GM12864 (cell line): ENCODE measurements at regions not wholly inside any gene's neighbourhood (a gene's known extent, or its start where the extent isn't known, plus 50 kb on each side); places are given as distances from the start of the nearest gene placed in this dataset.

Experiments
- DNase-seq: peaks from one replicate; pipeline ENCODE4 v3.0.0-alpha.2; 2011; ENCODE audit warnings: low read depth
- H3K4me3 ChIP-seq: 2 replicates; pipeline ENCODE4 v1.5.1; 2011; ENCODE audit warnings: mild to moderate bottlenecking, low read depth, low read length, control low read depth
- CTCF ChIP-seq: IDR thresholded peaks from 2 replicates; pipeline ENCODE4 v1.5.1; 2011; ENCODE audit warnings: low read depth, mild to moderate bottlenecking, moderate library complexity, low read length, control low read depth, inconsistent platforms; ENCODE audit errors: missing control alignments

GRCh38 chr10:14454206-14454605 is 123.5 kb upstream of the FRMD4A start:
- no peak overlapping the region for H3K4me3 ChIP-seq
- TF ChIP-seq CTCF = no peak
- DNase-seq = no peak

DNA sequence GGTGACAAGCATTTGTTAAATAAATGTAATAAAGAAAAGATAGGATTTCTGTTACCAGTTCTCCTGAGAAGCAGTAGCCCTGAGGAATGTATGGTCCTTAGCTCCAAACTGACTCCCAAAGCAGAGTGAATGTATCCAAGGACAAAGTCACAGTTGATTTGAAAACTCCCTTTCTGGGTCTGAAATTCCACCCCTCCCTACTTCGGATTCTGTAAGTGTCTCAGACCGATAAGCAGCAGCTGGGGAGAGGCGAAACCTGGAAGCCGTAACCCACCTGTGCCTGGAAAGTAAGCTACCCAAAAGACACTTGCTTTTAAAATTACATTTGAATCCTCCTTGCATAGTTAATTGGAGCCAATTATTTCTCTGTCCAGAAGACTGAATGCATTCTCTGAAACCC is 122.9 kb upstream of the FRMD4A start:
- H3K4me3 ChIP-seq = no peak overlapping the region
- no peak for TF ChIP-seq CTCF
- no peak for DNase-seq

GRCh38 chr10:14451341-14451740 is 120.6 kb upstream of the FRMD4A start:
- TF ChIP-seq CTCF = no peak
- no peak for DNase-seq
- H3K4me3 ChIP-seq = no peak overlapping the region

DNA sequence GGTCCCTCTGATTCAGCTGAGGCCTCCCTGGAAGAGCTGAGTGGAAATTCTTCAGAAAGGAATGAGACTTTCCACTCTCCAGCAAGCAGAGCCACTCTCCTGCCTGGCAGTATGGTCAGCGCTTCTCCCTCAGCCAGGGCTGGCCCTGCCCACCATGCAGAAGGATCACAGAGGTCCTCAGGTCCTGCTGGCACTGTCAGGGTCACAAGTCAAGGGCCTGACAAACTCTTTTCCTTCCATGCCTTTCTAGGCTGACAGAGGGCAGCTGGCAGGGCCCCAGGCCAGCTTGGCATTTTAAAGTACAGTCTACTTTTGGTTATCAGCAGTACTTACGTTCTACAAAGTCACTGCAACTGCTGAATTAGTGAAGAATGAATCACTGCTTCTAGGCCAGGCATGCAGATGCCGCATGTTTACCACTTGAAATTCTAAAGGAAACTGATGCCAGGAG is 119.3 kb upstream of the FRMD4A start:
- DNase-seq = no peak
- no peak overlapping the region for H3K4me3 ChIP-seq
- TF ChIP-seq CTCF = no peak

DNA sequence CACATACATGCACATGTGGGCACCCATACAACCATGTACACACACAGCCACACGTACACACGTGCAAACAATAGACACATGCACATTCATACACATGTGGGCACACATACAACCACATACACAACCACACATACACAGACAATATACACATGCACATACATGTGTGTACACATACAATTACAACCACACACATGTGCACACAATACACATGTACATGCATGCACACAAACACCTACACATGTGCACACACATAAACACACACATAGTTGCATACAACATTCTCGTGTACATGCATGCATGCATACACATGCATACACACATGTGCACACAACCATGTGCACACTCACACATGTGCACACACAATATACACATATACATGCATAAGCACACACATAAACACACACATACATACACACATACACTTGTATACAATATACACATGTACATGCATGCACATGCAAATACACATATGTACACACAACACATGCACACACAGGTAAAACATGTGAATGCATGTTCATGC is 118.6 kb upstream of the FRMD4A start:
- TF ChIP-seq CTCF = no peak
- no peak overlapping the region for H3K4me3 ChIP-seq
- DNase-seq = no peak

DNA sequence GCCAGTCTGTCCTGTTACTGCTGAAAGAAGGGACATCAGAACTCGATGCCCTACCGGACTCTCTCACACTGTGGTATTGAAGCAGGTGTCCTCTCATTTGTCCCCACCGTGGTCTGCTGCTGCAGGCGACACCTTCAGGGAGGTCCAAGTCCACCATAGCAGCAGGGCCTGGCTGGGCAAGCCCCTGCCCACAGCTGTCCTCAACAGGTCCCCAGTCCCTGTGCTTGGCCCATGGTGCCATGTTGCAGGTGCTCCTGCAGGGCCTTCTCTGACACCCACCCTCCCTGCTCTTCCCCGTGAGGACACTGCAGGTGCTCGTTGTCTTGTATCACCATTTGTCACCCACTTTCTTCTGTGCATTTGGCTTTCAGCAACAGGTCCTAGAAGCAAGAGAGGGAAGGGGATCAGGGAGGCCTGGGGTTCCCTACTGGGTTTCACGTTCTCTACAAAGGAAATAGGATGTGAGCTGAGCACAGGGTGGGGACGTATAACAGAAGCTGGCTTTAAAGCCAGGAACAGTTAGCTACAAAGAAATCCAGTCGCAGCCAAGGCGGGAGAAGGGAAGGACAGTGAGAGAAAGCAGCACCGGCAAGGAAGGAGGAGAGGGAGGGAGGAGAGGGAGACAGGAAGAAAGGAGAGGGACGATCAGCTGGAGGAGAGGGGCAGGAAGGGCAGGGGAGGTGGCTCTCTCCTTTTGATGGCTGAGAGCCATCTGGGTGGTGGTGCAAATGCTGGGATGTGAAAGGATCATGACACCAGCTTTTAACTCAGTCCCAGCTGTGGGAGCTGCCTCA is 117.7 kb upstream of the FRMD4A start:
- DNase-seq = no peak
- no peak for TF ChIP-seq CTCF
- no peak overlapping the region for H3K4me3 ChIP-seq
